GM20000 (cell line): ENCODE measurements at regions not wholly inside any gene's neighbourhood (a gene's known extent, or its start where the extent isn't known, plus 50 kb on each side); places are given as distances from the start of the nearest gene placed in this dataset.

Experiments used
- DNase-seq: peaks from one replicate; pipeline ENCODE4 v3.0.0; 2012; ENCODE audit warnings: low spot score
- CTCF ChIP-seq: IDR thresholded peaks from 2 replicates; pipeline ENCODE4 v1.5.1; 2012; ENCODE audit warnings: mild to moderate bottlenecking, control low read depth; ENCODE audit errors: extremely low read depth, missing control alignments

DNA sequence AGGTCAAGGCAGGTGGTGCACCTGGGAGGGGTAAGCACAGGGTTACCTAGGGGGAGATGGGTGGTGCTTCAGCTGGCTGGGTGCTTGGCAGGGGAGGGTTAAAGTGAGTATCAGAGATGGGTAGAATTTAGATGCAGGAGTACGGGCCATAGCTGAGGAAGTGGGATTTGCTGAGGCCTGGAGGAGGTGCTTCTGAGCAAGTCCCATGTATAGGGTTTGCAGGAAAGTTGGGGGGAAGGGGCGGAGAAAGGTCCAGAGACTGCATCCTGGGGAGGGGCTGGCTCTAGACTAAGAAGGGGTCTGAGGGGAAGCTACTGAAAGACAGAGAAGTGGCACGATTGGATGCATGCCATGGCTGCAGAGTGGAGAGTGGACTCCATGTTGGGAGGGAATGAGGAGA lies 281.6 kb upstream of the ZNF32 start:
- no peak for TF ChIP-seq CTCF
- DNase-seq, result no peak

DNA sequence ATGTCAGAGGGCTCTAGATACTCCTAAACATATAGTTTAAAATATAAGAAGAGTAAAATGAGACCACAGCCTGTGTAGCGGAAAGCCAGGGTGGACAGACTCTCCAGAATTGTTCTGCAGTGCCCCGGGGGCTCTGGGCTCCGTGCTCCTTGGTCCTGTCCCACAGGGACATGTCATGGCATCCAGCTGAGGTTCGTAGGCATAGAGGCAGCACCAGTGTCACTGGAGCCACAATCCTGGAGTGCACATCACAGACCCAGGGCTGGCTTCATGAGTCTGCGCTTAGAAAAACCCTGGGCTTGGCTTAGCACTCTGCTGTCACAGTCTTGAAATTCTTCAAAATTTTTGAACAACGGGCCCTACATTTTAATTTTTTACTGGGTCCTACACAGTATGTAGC lies 280.4 kb upstream of the ZNF32 start:
- no peak for DNase-seq
- no peak for TF ChIP-seq CTCF

GRCh38 chr10:43928425-43928968 lies 279.8 kb upstream of the ZNF32 start:
- no peak for TF ChIP-seq CTCF
- DNase-seq, result no peak

DNA sequence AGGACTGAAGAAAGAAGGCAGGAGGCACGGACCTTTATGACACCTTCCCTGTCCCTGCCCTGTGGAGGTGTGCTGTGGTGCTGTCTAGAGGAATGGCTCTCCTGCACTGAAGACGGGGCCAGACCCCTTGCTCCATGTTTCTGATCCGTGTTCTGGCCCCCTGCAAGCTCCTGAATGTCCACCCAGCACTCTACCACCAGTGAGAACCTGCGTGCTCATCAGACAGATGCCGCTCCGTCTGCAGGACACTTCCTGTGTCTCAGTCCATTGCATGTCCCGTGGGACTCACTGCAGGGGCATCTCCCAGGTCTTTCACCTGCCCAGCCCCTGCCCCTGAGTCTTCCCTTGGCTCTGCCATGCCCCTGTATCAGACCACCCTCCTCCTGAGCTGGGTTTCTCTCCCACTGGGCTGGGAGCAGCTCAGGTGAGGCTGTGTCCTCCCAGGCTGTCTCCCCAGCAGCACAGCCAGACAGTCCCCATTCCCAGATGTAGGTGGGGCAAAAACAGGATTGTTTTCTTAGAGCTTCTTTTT lies 278.3 kb upstream of the ZNF32 start:
- TF ChIP-seq CTCF, result no peak
- DNase-seq, result no peak

DNA sequence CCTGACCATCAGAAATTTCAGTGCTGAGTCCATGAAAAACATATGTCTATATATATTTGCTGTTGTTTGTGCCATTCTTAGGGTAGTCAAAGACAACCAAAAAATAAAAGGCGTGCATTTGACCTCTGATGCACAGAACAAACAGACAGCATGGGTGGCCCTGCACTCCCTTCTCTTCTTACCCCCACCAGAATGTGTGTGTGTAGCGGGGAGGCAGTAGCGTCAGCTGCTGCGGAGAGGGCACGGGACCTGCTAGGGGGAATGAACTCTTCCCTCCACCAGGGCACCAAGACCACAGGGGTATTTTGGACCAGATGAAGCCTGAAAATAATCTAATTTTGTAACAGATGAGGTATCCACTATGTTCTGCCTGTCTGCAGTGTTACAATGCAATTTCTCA lies 277.7 kb upstream of the ZNF32 start:
- TF ChIP-seq CTCF, result no peak
- no peak for DNase-seq

DNA sequence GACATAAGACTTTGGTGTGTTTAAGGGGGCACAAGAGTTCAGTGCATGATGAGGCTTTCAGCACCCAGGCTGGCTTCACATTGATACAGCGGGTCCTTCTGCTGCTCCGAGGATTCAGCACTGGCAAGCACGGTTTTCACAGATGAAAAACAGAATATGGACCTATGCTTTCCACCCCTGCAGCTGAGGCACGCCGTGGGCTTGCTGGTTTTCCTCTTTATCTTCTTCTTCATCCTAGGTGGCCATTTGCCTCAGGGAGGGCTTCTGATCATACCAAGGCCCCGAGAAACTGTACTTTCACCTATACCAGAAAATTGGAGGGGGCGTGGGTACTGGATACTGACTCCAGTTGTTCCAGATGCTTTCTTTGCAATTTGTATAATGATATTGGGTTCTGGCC lies 277.1 kb upstream of the ZNF32 start:
- DNase-seq, result no peak

GRCh38 chr10:43923328-43923727 lies 274.6 kb upstream of the ZNF32 start:
- TF ChIP-seq CTCF, result no peak
- DNase-seq, result no peak

More for the DNA sequence above, 277.1 kb upstream of the ZNF32 start:
- TF ChIP-seq CTCF, result no peak
